CMK (cell line): ENCODE measurements at regions not wholly inside any gene's neighbourhood (a gene's known extent, or its start where the extent isn't known, plus 50 kb on each side); places are given as distances from the start of the nearest gene placed in this dataset.

ENCODE experiments used
- DNase-seq: peaks from one replicate; pipeline ENCODE4 v3.0.0-alpha.2; 2010; ENCODE audit warnings: low read depth

- no peak for DNase-seq
These were observed 513.9 kb upstream of the NXPH2 start for GRCh38 chr2:139293992-139294548.

DNA sequence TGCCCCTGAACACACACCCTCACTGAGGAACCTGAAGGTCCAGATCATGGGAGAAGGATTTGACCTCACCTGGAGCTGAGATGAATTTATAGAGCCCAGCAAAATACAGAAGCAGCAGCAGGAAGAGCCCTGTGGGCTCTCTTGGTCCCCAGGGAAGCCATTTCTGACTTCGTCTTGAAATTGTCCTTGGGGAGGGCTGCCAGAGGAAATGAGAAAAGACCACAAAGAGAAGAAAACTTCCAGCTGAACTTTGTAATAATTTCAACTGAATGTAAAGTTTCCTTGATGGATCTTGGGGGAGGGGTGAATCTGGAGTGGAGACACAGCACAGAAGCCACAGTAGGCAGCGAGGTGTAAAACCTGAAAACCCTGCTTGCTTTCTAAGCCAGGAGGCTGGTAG, 500.9 kb upstream of the NXPH2 start:
- DNase-seq, result no peak

- DNase-seq, result no peak
These were observed 491.7 kb upstream of the NXPH2 start for GRCh38 chr2:139271879-139272278.

GRCh38 chr2:139271149-139271548, 491.0 kb upstream of the NXPH2 start:
- DNase-seq, result no peak

GRCh38 chr2:139260052-139260430, 479.9 kb upstream of the NXPH2 start:
- no peak for DNase-seq

GRCh38 chr2:139259422-139260051, 479.3 kb upstream of the NXPH2 start:
- DNase-seq, result no peak

DNA sequence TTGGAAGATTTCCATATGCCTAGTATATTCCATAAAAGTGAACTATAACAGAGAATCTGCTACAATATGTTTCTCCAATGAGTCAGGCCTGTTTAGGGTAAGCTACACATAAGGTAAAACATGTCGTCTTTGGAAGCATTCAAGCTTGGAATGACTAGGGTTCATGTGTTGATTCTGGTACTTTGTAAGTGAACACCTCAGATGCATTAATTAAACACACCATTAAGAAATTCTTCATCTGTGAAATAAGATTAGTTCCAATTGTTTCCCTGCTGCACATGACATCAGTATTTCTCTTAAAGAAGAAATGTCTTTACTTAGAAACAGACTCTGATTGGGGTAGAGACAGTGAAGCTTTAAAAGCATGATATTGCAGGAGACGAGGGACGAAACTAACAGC, 461.1 kb upstream of the NXPH2 start:
- DNase-seq, result no peak

GRCh38 chr2:139237023-139237422, 456.8 kb upstream of the NXPH2 start:
- DNase-seq, result no peak

GRCh38 chr2:139230881-139231280, 450.7 kb upstream of the NXPH2 start:
- no peak for DNase-seq

DNA sequence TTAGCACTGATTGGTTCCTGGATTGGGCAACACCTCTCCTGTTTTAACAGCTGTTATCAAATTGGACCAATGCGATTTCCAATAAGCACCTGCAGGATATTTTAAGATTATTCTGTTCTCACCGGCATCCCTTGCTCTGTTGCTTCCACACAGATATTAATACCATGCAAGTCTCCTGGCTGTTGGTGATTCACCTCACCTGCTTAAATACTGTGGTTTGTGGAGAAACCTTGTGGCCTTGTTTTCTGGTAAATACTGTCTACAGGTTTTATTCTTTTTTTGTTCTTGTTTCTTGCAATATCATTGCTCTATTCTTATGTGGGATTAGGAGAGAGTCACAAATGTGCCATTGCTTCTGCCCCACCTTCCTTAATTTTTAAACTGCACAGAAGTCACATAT, 448.1 kb upstream of the NXPH2 start:
- DNase-seq, result no peak

DNA sequence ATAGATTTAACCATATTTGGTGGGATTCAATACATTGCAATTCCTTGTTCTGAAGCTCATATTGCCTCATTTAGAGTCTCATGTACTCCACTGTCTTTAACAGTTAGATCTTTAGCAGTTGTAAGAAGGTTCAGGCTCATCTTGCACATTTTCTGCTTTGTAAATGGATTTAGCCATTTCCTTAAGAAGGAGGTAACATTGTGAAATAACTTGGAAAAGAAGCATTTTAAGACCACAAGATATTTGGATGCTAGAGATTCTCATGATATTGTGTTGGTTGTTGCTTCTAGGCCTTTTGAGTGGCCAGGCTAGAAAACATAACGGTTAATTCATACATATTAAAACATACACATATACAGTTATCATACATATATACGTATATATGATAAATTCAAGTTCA, 445.8 kb upstream of the NXPH2 start:
- DNase-seq, result no peak

GRCh38 chr2:139218181-139218580, 438.0 kb upstream of the NXPH2 start:
- no peak for DNase-seq

- no peak for DNase-seq
These were observed 437.5 kb upstream of the NXPH2 start for GRCh38 chr2:139217641-139218040.

GRCh38 chr2:139216435-139216834, 436.2 kb upstream of the NXPH2 start:
- no peak for DNase-seq

GRCh38 chr2:139214801-139215200, 434.6 kb upstream of the NXPH2 start:
- no peak for DNase-seq

DNA sequence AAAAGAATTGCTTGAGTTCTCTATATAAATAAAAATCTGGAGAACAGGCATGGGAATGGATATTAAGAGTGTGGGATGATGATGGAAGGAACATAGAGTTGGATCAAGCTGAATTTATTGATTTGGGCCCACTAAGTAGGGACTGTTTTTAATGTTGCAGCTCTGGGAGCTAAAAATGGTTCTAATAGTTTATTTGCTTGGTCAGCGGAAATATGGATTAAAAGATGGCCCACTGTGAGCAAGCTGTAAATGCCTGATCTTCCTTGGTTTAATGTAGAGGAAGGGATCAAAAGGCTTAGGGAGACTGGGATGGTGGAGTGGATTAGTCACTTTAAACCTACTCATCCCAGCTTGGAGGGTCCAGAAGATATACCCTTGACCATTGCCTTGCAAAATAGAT, 429.4 kb upstream of the NXPH2 start:
- no peak for DNase-seq

- no peak for DNase-seq
These were observed 421.3 kb upstream of the NXPH2 start for GRCh38 chr2:139201516-139201915.

DNA sequence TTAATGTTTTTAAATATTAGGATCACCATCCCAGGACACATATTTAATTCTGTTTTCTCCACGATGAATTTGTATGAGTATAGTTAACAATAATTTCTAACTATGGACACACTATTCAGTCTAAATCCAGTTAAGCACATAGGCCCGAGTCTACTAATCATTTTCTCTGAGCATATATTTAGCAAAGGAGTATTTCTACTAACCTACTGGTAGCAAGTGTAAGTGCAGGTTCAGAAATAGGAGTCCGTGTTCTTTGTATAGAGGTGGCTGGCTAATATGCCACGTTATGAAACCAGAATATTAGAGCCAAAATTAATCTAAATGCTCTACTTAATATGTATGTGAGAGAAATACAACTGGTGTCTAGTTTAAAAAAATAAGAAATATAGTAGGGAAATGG, 416.6 kb upstream of the NXPH2 start:
- DNase-seq, result no peak

DNA sequence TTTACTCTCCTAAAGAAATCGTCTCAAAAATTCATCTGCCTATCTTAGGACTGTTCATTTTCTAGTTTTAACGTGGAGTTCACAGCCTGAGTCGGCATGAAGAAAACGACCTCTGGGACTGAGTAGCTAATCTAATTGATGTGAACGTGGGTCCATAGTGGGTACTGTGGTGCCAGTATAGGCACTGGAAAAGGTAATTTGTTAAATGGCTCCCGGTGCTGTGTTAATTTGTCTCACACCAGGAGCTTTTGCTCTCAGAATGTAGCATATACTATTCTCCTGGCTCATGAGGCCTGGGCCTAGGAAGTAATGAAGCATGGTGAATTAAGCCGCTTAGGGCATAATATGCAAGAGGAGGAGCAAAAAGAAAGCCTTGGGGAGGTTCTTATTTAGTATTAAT, 414.4 kb upstream of the NXPH2 start:
- DNase-seq, result no peak

DNA sequence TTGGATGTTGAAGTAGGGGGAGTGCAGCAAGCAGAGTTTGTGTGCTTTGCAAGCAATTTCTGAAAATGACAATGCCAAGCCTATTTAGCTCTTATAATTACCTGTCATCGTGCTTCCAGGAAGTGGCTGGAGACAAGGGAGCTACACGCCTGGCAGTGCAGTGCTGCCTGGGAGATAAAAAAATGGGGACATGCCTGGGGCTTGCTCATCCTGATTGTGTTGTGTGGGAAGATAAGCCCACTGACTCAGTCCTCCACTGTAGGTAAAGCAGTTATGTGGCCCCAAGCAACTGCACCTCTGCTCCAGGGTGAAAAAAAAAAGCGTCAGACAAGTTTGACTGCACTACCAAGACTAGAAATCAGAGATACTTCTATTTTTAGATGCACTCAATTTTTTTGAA, 396.9 kb upstream of the NXPH2 start:
- no peak for DNase-seq

DNA sequence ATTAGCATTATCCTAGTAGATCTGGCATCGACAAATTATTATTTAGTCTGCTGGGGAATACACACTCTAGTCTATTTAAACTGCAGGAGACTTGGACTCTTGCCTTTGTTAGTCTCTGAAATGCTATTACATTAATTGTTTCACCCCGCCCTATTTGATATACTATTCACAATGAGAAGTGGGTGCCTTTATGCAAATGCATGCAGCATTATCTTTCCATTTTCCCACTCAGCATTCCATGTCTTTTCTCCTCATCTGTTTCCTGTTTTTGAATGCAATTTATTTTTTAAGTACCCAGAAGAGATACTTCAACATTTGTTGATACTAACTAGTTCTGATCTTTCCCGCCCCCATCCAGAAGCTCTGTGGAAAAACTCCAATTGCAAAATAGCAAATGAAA, 395.3 kb upstream of the NXPH2 start:
- no peak for DNase-seq

GRCh38 chr2:139170406-139170805, 390.2 kb upstream of the NXPH2 start:
- no peak for DNase-seq

DNA sequence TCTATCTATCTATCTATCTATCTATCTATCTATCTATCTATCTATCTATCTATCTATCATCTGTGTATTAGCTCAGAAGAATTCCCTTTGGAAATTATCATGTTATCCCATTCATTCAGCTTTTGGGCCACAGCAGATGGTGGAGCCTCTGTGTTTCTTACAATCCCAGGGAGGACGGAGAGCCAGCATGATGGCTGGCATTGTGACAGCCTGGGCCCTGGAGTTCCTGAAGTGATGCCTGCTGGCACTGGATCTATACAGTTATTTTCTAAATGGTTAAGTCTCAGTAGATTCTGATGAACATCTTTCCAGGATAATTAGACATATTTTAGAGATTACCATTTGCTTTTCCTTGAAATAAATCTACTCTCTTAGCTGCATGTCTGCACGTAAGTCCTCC, 385.4 kb upstream of the NXPH2 start:
- DNase-seq, result no peak

GRCh38 chr2:139165041-139165440, 384.9 kb upstream of the NXPH2 start:
- DNase-seq, result no peak

DNA sequence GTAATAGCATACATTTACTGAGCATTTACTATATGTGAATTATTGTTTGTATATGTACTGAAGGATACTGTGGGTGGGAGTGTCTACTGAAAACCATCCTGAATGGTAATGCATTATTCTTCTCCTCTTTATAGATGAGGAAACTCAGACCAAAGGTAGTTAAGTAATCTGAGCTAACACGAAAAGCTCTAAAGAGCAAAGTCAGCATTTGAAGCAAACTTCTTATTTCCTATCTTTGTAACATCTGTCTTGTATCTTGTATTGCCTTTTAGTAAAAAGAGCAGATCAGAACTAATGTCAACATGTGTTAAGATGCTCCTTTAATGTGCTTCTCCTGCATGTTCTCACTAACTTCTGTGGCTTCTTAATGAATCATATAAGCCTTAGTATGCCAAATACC, 382.8 kb upstream of the NXPH2 start:
- DNase-seq, result no peak
